ENCODE measurements at regions not wholly inside any gene's neighbourhood (a gene's known extent, or its start where the extent isn't known, plus 50 kb on each side); places are given as distances from the start of the nearest gene placed in this dataset.

DNA sequence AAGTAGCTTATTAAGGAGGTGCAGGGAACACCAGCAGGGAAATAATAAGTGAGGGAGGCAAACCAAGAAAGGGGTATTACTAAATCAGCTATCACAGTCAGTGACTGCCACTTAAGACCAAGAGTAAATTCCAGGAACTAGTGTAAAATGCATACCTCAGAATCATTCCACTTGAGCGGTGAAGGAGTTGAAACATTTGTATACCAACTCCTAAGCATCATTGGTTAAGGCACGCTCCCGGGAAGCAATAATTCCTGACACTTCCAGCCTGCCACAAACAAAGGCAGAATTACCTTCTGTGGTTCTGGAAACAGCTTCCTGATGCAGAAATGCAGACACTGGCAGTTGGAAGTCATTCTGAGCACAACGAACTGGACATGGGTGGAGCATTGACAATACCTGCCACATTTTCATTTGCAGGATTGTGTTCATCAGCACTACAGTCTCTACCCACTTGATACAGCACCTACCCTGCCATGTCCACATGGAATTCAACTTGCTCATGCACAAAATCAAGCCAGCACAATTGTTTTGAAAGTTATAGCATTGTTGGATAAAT is 82.1 kb downstream of the PPP1R2C start:
- Histone ChIP-seq H3K4me3 (no peak overlapping the region), H3K4me1 (no peaks in the 10 kb centered on the region), H3K36me3 (no peaks in the 10 kb centered on the region), H3K27ac (no peak overlapping the region), H3K27me3 (no peaks in the 10 kb centered on the region), H3K9me3 (no peaks in the 10 kb centered on the region)
- intact Hi-C loops (cut with DNase I), result no loop called here
- TF ChIP-seq, protein P1, sequence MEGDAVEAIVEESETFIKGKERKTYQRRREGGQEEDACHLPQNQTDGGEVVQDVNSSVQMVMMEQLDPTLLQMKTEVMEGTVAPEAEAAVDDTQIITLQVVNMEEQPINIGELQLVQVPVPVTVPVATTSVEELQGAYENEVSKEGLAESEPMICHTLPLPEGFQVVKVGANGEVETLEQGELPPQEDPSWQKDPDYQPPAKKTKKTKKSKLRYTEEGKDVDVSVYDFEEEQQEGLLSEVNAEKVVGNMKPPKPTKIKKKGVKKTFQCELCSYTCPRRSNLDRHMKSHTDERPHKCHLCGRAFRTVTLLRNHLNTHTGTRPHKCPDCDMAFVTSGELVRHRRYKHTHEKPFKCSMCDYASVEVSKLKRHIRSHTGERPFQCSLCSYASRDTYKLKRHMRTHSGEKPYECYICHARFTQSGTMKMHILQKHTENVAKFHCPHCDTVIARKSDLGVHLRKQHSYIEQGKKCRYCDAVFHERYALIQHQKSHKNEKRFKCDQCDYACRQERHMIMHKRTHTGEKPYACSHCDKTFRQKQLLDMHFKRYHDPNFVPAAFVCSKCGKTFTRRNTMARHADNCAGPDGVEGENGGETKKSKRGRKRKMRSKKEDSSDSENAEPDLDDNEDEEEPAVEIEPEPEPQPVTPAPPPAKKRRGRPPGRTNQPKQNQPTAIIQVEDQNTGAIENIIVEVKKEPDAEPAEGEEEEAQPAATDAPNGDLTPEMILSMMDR (IDR thresholded peaks at IDR 0.05), result no peak
- TF ChIP-seq POLR2AphosphoS5 (IDR thresholded peaks at IDR 0.05; ENCODE audit: insufficient read depth in 1 of 2, low read depth in 1 of 2) (no peak), POLR2A (IDR thresholded peaks at IDR 0.05) (no peak)
- no peak for DNase-seq (ENCODE audit: extremely low spot score in 2 of 2)

DNA sequence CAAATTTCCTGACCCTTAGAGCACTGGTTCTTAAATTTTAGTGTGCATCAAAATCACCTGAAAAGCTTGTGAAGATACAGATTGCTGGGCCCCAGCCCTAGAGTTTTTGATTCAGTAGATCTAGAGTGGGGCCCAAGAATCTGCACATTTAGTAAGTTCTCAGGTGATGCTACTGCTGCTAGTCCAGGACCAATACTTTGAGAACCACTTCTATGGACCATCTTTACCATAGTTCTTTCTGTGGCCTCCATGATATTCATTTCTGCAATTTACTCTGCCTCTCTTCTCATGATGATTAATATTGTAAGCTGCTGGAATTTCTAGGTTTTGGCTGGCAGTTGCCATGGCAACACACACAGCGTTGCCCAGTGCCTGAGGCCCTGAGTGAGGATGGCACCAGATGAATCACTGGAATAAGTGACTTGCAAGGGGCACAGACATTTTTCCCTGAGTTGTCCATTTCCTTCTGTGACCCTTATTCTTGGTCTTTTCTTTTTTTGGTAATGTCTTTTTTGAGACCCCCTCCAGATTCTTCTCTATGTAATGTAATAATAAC is 83.6 kb downstream of the PPP1R2C start:
- no peaks in the 10 kb centered on the region for H3K9me3 ChIP-seq
- no peak overlapping the region for H3K4me3 ChIP-seq
- TF ChIP-seq, protein P1 (IDR thresholded peaks at IDR 0.05), result no peak
- TF ChIP-seq POLR2A (IDR thresholded peaks at IDR 0.05) (no peak), POLR2AphosphoS5 (IDR thresholded peaks at IDR 0.05; ENCODE audit: insufficient read depth in 1 of 2, low read depth in 1 of 2) (no peak)
- H3K27ac ChIP-seq, result no peak overlapping the region
- DNase-seq (ENCODE audit: extremely low spot score in 2 of 2), result no peak
- H3K36me3 ChIP-seq, result no peaks in the 10 kb centered on the region
- H3K4me1 ChIP-seq, result no peaks in the 10 kb centered on the region
- intact Hi-C loops (cut with DNase I), result no loop called here
- H3K27me3 ChIP-seq, result no peaks in the 10 kb centered on the region

DNA sequence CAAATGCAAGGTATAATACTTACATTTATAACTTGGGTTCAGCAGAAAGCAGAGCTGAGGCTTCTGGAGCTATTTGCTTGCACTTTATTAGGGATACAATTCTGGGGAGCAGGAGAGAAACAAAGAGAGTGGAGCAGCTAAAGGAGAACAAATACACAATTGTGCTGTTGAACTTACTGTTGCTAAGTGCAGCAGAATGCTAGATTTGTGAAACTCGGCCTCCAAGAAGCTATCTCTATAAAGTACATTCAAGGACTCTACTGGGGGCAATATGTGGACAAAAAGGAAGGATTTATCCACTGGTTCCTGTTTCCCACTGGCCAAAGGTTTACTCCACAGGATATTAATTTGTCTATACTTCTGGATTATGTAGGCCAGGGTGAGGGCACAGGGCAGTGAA is 86.8 kb downstream of the PPP1R2C start:
- Histone ChIP-seq H3K4me3 (no peak overlapping the region), H3K27ac (no peak overlapping the region), H3K27me3 (no peaks in the 10 kb centered on the region), H3K36me3 (no peaks in the 10 kb centered on the region), H3K9me3 (no peaks in the 10 kb centered on the region), H3K4me1 (no peaks in the 10 kb centered on the region)
- no peak for DNase-seq (ENCODE audit: extremely low spot score in 2 of 2)
- intact Hi-C loops (cut with DNase I), result no loop called here
- TF ChIP-seq POLR2AphosphoS5 (IDR thresholded peaks at IDR 0.05; ENCODE audit: insufficient read depth in 1 of 2, low read depth in 1 of 2) (no peak), POLR2A (IDR thresholded peaks at IDR 0.05) (no peak)
- TF ChIP-seq, protein P1 (IDR thresholded peaks at IDR 0.05), result no peak

DNA sequence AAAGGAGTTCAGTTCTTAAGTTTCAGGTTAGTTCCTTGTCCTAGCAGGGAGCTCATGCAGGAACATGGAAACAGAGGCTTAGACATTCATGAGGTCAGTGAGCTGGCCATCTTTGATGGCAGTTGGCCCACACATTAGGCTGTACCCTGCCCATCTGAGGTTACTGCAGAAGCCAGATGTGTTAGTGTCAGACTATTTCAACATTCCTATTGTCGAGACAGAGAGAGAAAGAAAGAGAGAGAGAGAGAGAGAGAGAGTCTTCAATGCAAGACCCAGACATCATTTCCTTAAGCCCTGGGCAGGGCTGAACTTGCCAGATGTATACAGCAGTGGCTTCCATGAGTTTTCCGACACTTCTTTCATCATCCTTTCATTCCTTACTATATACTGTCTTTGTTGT is 91.3 kb downstream of the PPP1R2C start:
- intact Hi-C loops (cut with DNase I), result no loop called here
- no peaks in the 10 kb centered on the region for H3K27me3 ChIP-seq

DNA sequence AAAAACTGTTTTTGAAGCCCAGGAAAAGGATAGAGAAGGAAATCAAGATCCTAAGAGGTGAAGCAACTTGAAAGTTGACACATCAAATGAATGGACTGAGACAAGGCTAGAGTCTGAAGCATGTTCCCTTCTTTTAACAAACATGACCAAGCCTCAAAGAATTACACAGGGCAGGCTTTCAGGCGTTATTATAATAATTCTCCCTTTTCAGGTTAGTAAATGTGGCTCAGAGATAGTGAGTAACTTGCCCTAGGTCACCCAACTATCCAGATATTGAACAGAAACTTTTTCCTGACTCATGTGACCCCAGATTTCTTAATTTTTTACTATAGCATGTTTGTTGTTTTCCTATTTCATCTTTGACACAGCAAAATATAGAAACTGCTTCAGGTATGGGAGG is 91.7 kb downstream of the PPP1R2C start:
- TF ChIP-seq, protein P1 (IDR thresholded peaks at IDR 0.05), result no peak
- no peak for TF ChIP-seq POLR2AphosphoS5 (IDR thresholded peaks at IDR 0.05; ENCODE audit: insufficient read depth in 1 of 2, low read depth in 1 of 2)
- TF ChIP-seq POLR2A (IDR thresholded peaks at IDR 0.05), result no peak
- H3K27me3 ChIP-seq, result no peaks in the 10 kb centered on the region

More for the DNA sequence above, 91.3 kb downstream of the PPP1R2C start:
- no peak for DNase-seq (ENCODE audit: extremely low spot score in 2 of 2)
- H3K9me3 ChIP-seq, result no peaks in the 10 kb centered on the region
- H3K36me3 ChIP-seq, result no peaks in the 10 kb centered on the region
- H3K27ac ChIP-seq, result no peak overlapping the region
- no peaks in the 10 kb centered on the region for H3K4me1 ChIP-seq
- H3K4me3 ChIP-seq, result no peak overlapping the region
- TF ChIP-seq POLR2AphosphoS5 (IDR thresholded peaks at IDR 0.05; ENCODE audit: insufficient read depth in 1 of 2, low read depth in 1 of 2), result no peak
- TF ChIP-seq, protein P1 (IDR thresholded peaks at IDR 0.05), result no peak
- TF ChIP-seq POLR2A (IDR thresholded peaks at IDR 0.05), result no peak

More for the DNA sequence above, 91.7 kb downstream of the PPP1R2C start:
- Histone ChIP-seq H3K4me3 (no peak overlapping the region), H3K9me3 (no peaks in the 10 kb centered on the region), H3K36me3 (no peaks in the 10 kb centered on the region), H3K4me1 (no peaks in the 10 kb centered on the region), H3K27ac (no peak overlapping the region)
- intact Hi-C loops (cut with DNase I), result no loop called here
- DNase-seq (ENCODE audit: extremely low spot score in 2 of 2), result no peak

All from vagina (tissue), 2 donors.